GM23248 (cell line): ENCODE measurements at regions not wholly inside any gene's neighbourhood (a gene's known extent, or its start where the extent isn't known, plus 50 kb on each side); places are given as distances from the start of the nearest gene placed in this dataset.

ENCODE experiments used
- DNase-seq: peaks from one replicate; pipeline ENCODE4 v3.0.0-alpha.2; 2015
- H2AFZ ChIP-seq: fragments of 200-600 bp; sonication (generic); 2 replicates; pipeline ENCODE4 v1.6.1; 2016; ENCODE audit warnings: antibody characterized with exemption
- H3F3A ChIP-seq: fragments of 200-600 bp; sonication (generic); 2 replicates; pipeline ENCODE4 v1.6.1; 2016; ENCODE audit warnings: mild to moderate bottlenecking, antibody characterized with exemption, mixed run types; ENCODE audit not compliant: insufficient read depth
- H3K27ac ChIP-seq: fragments of 200-600 bp; sonication (generic); 2 replicates; pipeline ENCODE4 v1.5.1; 2016; ENCODE audit warnings: mild to moderate bottlenecking
- H3K27me3 ChIP-seq: fragments of 200-600 bp; sonication (generic); replicated peaks from 2 replicates; pipeline ENCODE4 v1.6.1; 2016; ENCODE audit warnings: mild to moderate bottlenecking; ENCODE audit not compliant: insufficient read depth
- H3K36me3 ChIP-seq: fragments of 200-600 bp; sonication (generic); 2 replicates; pipeline ENCODE4 v1.6.1; 2016; ENCODE audit warnings: low read depth, mild to moderate bottlenecking
- H3K4me1 ChIP-seq: fragments of 200-600 bp; sonication (generic); 2 replicates; pipeline ENCODE4 v1.6.1; 2016; ENCODE audit warnings: mild to moderate bottlenecking; ENCODE audit not compliant: insufficient read depth
- H3K4me2 ChIP-seq: fragments of 200-600 bp; sonication (generic); one replicate; pipeline ENCODE4 v1.6.1; 2016; ENCODE audit warnings: mild to moderate bottlenecking; ENCODE audit not compliant: unreplicated experiment
- H3K4me3 ChIP-seq: fragments of 200-600 bp; sonication (generic); 2 replicates; pipeline ENCODE4 v1.5.1; 2016; ENCODE audit warnings: mild to moderate bottlenecking
- H3K79me2 ChIP-seq: fragments of 200-600 bp; sonication (generic); 2 replicates; pipeline ENCODE4 v1.6.1; 2016; ENCODE audit warnings: mild to moderate bottlenecking; ENCODE audit not compliant: insufficient read depth
- H3K9ac ChIP-seq: fragments of 200-600 bp; sonication (generic); 2 replicates; pipeline ENCODE4 v1.6.1; 2016; ENCODE audit warnings: mild to moderate bottlenecking
- H3K9me2 ChIP-seq: fragments of 200-600 bp; sonication (generic); 2 replicates; pipeline ENCODE4 v1.6.1; 2016; ENCODE audit warnings: mixed run types, mild to moderate bottlenecking, moderate library complexity; ENCODE audit not compliant: insufficient read depth
- H3K9me3 ChIP-seq: fragments of 200-600 bp; sonication (generic); one replicate; pipeline ENCODE4 v1.6.1; 2017; ENCODE audit warnings: low read depth
- H4K20me1 ChIP-seq: fragments of 200-600 bp; sonication (generic); 2 replicates; pipeline ENCODE4 v1.6.0; 2016; ENCODE audit not compliant: insufficient read depth
- EZH2 ChIP-seq: fragments of 200-600 bp; sonication (generic); IDR thresholded peaks from 2 replicates; pipeline ENCODE4 v1.6.1; 2018; ENCODE audit warnings: antibody characterized with exemption, mild to moderate bottlenecking; ENCODE audit not compliant: insufficient read depth, poor library complexity, severe bottlenecking
- EZH2phosphoT487 ChIP-seq: fragments of 200-600 bp; sonication (generic); IDR thresholded peaks from 2 replicates; pipeline ENCODE4 v1.6.1; 2018; ENCODE audit warnings: antibody characterized with exemption, moderate library complexity, mild to moderate bottlenecking, low read depth; ENCODE audit not compliant: insufficient read depth
- WGBS, 2 experiments: methylation state at CpG; one replicate each; pipeline ENCODE4 v1.1.6; 2015 to 2017; ENCODE audit warnings: low lambda C conversion rate in 2 of 2, low coverage in 1 of 2; ENCODE audit errors: missing lambda C conversion rate in 2 of 2; 5-methylcytosine and 5-hydroxymethylcytosine counted together
- in situ Hi-C: fragments of 300-500 bp; cut with MboI; formaldehyde crosslinking; loops from 2 replicates; pipeline ENCODE4 v1.15.0; 2020

GRCh38 chr6:106805771-106806170, 168.8 kb downstream of the CD24 start:
- H3K27me3 ChIP-seq, result 0 out of 2 replicates have a peak, but pooled peaks cover 3% of the 10 kb centered on the region
- no peak for DNase-seq
- 78 to 79% methylated on average over 23 to 27 of the region's 27 CpGs for WGBS, 2 experiments

GRCh38 chr6:106804346-106805335, 169.9 kb downstream of the CD24 start:
- WGBS, 2 experiments, result 32 to 34% methylated on average over 7 of the region's 7 CpGs
- no peak overlapping the region for H3K4me2 ChIP-seq

More at GRCh38 chr6:106805771-106806170, 168.8 kb downstream of the CD24 start:
- Histone ChIP-seq H3K4me3 (no peak overlapping the region), H3K79me2 (no peaks in the 10 kb centered on the region), H3K4me1 (no peaks in the 10 kb centered on the region), H2AFZ (no peak overlapping the region), H4K20me1 (no peaks in the 10 kb centered on the region), H3K4me2 (no peak overlapping the region), H3K27ac (no peak overlapping the region), H3K9ac (no peak overlapping the region), H3F3A (no peaks in the 10 kb centered on the region), H3K36me3 (no peaks in the 10 kb centered on the region), H3K9me2 (no peaks in the 10 kb centered on the region), H3K9me3 (no peaks in the 10 kb centered on the region)
- TF ChIP-seq EZH2 (no peak), EZH2phosphoT487 (no peak)
- in situ Hi-C loops, result no loop called here

GRCh38 chr6:106803188-106803587, 171.3 kb downstream of the CD24 start:
- no peak overlapping the region for H3K27ac ChIP-seq
- no peaks in the 10 kb centered on the region for H3K9me3 ChIP-seq
- H3K79me2 ChIP-seq, result no peaks in the 10 kb centered on the region
- no peaks in the 10 kb centered on the region for H3K9me2 ChIP-seq
- no peaks in the 10 kb centered on the region for H3F3A ChIP-seq
- no peaks in the 10 kb centered on the region for H3K4me1 ChIP-seq
- peaks cover 16% of the 10 kb centered on the region; the same call in 1 of the 2 replicates for H3K27me3 ChIP-seq
- DNase-seq, result no peak
- in situ Hi-C loops, result no loop called here
- no peak overlapping the region for H3K4me3 ChIP-seq
- TF ChIP-seq EZH2phosphoT487 (no peak), EZH2 (no peak)
- H3K9ac ChIP-seq, result no peak overlapping the region
- no peaks in the 10 kb centered on the region for H4K20me1 ChIP-seq
- H2AFZ ChIP-seq, result no peak overlapping the region
- no peak overlapping the region for H3K4me2 ChIP-seq
- 25 to 47% methylated on average over 1 of the region's 1 CpG for WGBS, 2 experiments
- H3K36me3 ChIP-seq, result no peaks in the 10 kb centered on the region

More at GRCh38 chr6:106804346-106805335, 169.9 kb downstream of the CD24 start:
- no peak overlapping the region for H3K9ac ChIP-seq
- no peaks in the 10 kb centered on the region for H4K20me1 ChIP-seq
- no peak overlapping the region for H3K27ac ChIP-seq
- no peak for DNase-seq
- in situ Hi-C loops, result no loop called here
- H3K9me3 ChIP-seq, result no peaks in the 10 kb centered on the region
- H3K4me3 ChIP-seq, result no peak overlapping the region
- H3K79me2 ChIP-seq, result no peaks in the 10 kb centered on the region
- TF ChIP-seq EZH2, result no peak
- TF ChIP-seq EZH2phosphoT487, result no peak
- peaks cover 11% of the 10 kb centered on the region; the same call in 1 of the 2 replicates for H3K27me3 ChIP-seq
- H2AFZ ChIP-seq, result no peak overlapping the region
- no peaks in the 10 kb centered on the region for H3K9me2 ChIP-seq
- H3F3A ChIP-seq, result no peaks in the 10 kb centered on the region
- no peaks in the 10 kb centered on the region for H3K4me1 ChIP-seq
- no peaks in the 10 kb centered on the region for H3K36me3 ChIP-seq

- Histone ChIP-seq H3K4me3 (no peak overlapping the region), H3K9ac (no peak overlapping the region), H3K9me2 (no peaks in the 10 kb centered on the region), H2AFZ (no peak overlapping the region), H3K4me1 (no peaks in the 10 kb centered on the region), H3K4me2 (no peak overlapping the region), H3K9me3 (no peaks in the 10 kb centered on the region), H3K36me3 (no peaks in the 10 kb centered on the region), H4K20me1 (no peaks in the 10 kb centered on the region), H3K27me3 (peaks cover 16% of the 10 kb centered on the region; the same call in 1 of the 2 replicates), H3K27ac (no peak overlapping the region), H3F3A (no peaks in the 10 kb centered on the region), H3K79me2 (no peaks in the 10 kb centered on the region)
- DNase-seq, result no peak
- TF ChIP-seq EZH2phosphoT487, result no peak
- TF ChIP-seq EZH2, result no peak
- 38 to 41% methylated on average over 5 of the region's 5 CpGs for WGBS, 2 experiments
- in situ Hi-C loops, result no loop called here
These were observed 172.4 kb downstream of the CD24 start for GRCh38 chr6:106802139-106802538.
